HL-60/S4 treated with phorbol 12-myristate 13-acetate at 8.2 ng/mL for 4 days and 3 days (cell line): ENCODE measurements at regions not wholly inside any gene's neighbourhood (a gene's known extent, or its start where the extent isn't known, plus 50 kb on each side); places are given as distances from the start of the nearest gene placed in this dataset.

Experiments used
- in situ Hi-C: fragments of 300-500 bp; cut with MboI; formaldehyde crosslinking; loops from 2 replicates; pipeline ENCODE4 v1.15.0; 2022; ENCODE audit warnings: low sequenced_read_pairs

GRCh38 chr7:3218411-3219225, 82.4 kb upstream of the SDK1 start:
- in situ Hi-C loops = no loop called here

- in situ Hi-C loops = no loop called here
These were observed 71.1 kb upstream of the SDK1 start for GRCh38 chr7:3229904-3230470.

GRCh38 chr7:3230908-3231307, 70.1 kb upstream of the SDK1 start:
- in situ Hi-C loops = no loop called here

- in situ Hi-C loops = no loop called here
These were observed 68.8 kb upstream of the SDK1 start for GRCh38 chr7:3232228-3232627.

GRCh38 chr7:3233301-3233700, 67.8 kb upstream of the SDK1 start:
- in situ Hi-C loops = no loop called here

- in situ Hi-C loops = no loop called here
These were observed 67.0 kb upstream of the SDK1 start for GRCh38 chr7:3234051-3234450.

GRCh38 chr7:3234851-3235250, 66.2 kb upstream of the SDK1 start:
- in situ Hi-C loops = no loop called here

- in situ Hi-C loops = no loop called here
These were observed 65.7 kb upstream of the SDK1 start for GRCh38 chr7:3235322-3235721.

GRCh38 chr7:3236268-3236667, 64.8 kb upstream of the SDK1 start:
- in situ Hi-C loops = no loop called here

GRCh38 chr7:3238525-3239210, 62.4 kb upstream of the SDK1 start:
- in situ Hi-C loops = no loop called here

- in situ Hi-C loops = no loop called here
These were observed 61.8 kb upstream of the SDK1 start for GRCh38 chr7:3239291-3239691.

GRCh38 chr7:3240826-3241430, 60.1 kb upstream of the SDK1 start:
- in situ Hi-C loops = no loop called here

- in situ Hi-C loops = no loop called here
These were observed 59.3 kb upstream of the SDK1 start for GRCh38 chr7:3241686-3242258.

- in situ Hi-C loops = no loop called here
These were observed 58.6 kb upstream of the SDK1 start for GRCh38 chr7:3242398-3242972.

GRCh38 chr7:3243256-3243655, 57.8 kb upstream of the SDK1 start:
- in situ Hi-C loops = no loop called here

GRCh38 chr7:3243680-3244079, 57.4 kb upstream of the SDK1 start:
- in situ Hi-C loops = no loop called here

- in situ Hi-C loops = no loop called here
These were observed 56.7 kb upstream of the SDK1 start for GRCh38 chr7:3244241-3244814.

GRCh38 chr7:3245077-3245476, 56.0 kb upstream of the SDK1 start:
- in situ Hi-C loops = no loop called here

- in situ Hi-C loops = no loop called here
These were observed 55.3 kb upstream of the SDK1 start for GRCh38 chr7:3245721-3246120.

GRCh38 chr7:3246127-3246526, 54.9 kb upstream of the SDK1 start:
- in situ Hi-C loops = no loop called here

GRCh38 chr7:3246651-3247050, 54.4 kb upstream of the SDK1 start:
- in situ Hi-C loops = no loop called here
